ENCODE measurements at regions not wholly inside any gene's neighbourhood (a gene's known extent, or its start where the extent isn't known, plus 50 kb on each side); places are given as distances from the start of the nearest gene placed in this dataset.
"Not testable (repeated sequence)": the region's sequence is repeated elsewhere in the genome, so short reads cannot be mapped to it uniquely, and the experiment has no call there.

DNA sequence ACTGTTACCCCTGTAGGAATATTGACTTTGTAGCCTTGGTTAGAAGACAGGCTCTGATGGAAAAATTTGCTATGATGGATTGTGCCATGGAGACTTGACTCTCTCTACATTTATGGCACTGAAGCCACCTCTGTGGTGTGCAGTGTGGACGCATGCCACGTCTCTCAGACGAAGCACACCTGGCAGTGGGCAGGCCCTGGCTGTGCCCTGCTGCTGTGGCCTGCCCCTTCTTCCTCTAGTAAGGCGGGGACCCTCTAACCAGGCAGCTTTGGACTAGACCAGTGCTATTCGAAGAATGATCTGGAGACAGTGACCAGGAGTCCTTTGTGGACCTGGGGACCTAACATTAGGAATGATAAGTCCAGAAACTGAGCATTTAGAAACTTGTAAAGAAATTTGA, 773.5 kb upstream of the TPTE start:
- TF ChIP-seq POLR2A (IDR thresholded peaks at IDR 0.05; ENCODE audit: low read length); GATA1 (IDR thresholded peaks at IDR 0.05; ENCODE audit: low read depth, low read length): not testable (repeated sequence)
